ENCODE measurements at regions not wholly inside any gene's neighbourhood (a gene's known extent, or its start where the extent isn't known, plus 50 kb on each side); places are given as distances from the start of the nearest gene placed in this dataset.
"Not testable (repeated sequence)": the region's sequence is repeated elsewhere in the genome, so short reads cannot be mapped to it uniquely, and the experiment has no call there.

DNA sequence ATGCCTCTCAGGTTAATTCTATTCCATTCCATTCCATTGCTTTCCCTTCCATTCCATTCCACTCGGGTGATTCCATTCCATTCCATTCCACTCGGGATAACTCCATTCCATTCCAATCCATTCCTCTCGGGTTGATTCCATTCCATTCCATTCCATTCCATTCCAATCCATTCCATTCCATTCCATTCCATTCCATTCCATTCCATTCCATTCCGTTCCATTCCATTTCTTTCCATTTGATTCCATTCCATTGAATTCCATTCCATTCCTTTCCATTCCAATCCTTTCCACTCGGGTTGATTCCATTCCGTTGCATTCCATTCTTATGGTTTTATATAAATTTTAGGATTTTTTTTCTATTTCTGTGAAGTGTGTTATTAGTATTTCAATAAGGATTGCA is 170.2 kb downstream of the CWH43 start:
- H3K9me3 Mint-ChIP-seq (ENCODE audit: unreplicated experiment), result peaks cover 49% of the 10 kb centered on the region
- peaks cover 28% of the 10 kb centered on the region for H3K27me3 Mint-ChIP-seq (ENCODE audit: unreplicated experiment)
- not testable (repeated sequence) for DNase-seq (ENCODE audit: low spot score); H3K4me1 Mint-ChIP-seq (ENCODE audit: unreplicated experiment); H3K27ac Mint-ChIP-seq (ENCODE audit: unreplicated experiment)
- H3K4me3 Mint-ChIP-seq (ENCODE audit: unreplicated experiment), result peak overlapping the region; percentile 9
- peaks cover 36% of the 10 kb centered on the region for H3K36me3 Mint-ChIP-seq (ENCODE audit: low read depth, unreplicated experiment)

GRCh38 chr4:49157630-49158029 is 171.6 kb downstream of the CWH43 start:
- Mint-ChIP-seq H3K36me3 (ENCODE audit: low read depth, unreplicated experiment) (peaks cover 36% of the 10 kb centered on the region), H3K27me3 (ENCODE audit: unreplicated experiment) (peaks cover 28% of the 10 kb centered on the region), H3K9me3 (ENCODE audit: unreplicated experiment) (peaks cover 47% of the 10 kb centered on the region)
- not testable (repeated sequence) for H3K4me1 Mint-ChIP-seq (ENCODE audit: unreplicated experiment); H3K27ac Mint-ChIP-seq (ENCODE audit: unreplicated experiment); DNase-seq (ENCODE audit: low spot score); H3K4me3 Mint-ChIP-seq (ENCODE audit: unreplicated experiment)

DNA sequence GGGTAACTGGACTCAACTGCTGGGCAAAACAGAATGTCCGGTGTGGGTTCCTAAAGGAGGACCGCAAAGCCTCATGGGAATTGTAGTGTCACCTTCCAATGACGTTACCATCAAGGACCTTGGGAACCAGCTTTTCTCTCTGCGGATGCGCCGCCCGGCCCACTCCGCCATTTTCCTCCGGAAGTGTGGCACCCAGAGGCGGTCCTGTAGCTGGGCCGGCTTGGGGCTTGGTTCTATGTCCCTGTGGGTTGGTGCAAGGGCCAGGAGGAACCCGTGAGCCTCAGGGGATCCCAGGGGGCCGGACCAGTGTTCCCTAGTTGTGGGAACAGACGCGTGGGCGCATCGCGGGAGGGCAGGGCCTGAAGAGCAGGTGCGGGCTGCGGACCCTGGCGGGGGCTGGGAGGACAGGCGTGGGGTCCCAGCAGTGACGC is 175.1 kb downstream of the CWH43 start:
- not testable (repeated sequence) for H3K36me3 Mint-ChIP-seq (ENCODE audit: low read depth, unreplicated experiment); H3K4me1 Mint-ChIP-seq (ENCODE audit: unreplicated experiment); H3K4me3 Mint-ChIP-seq (ENCODE audit: unreplicated experiment); H3K27ac Mint-ChIP-seq (ENCODE audit: unreplicated experiment); H3K27me3 Mint-ChIP-seq (ENCODE audit: unreplicated experiment); DNase-seq (ENCODE audit: low spot score)
- H3K9me3 Mint-ChIP-seq (ENCODE audit: unreplicated experiment), result peaks cover 12% of the 10 kb centered on the region

GRCh38 chr4:49164916-49165315 is 178.8 kb downstream of the CWH43 start:
- not testable (repeated sequence) for DNase-seq (ENCODE audit: low spot score); H3K4me3 Mint-ChIP-seq (ENCODE audit: unreplicated experiment); H3K27me3 Mint-ChIP-seq (ENCODE audit: unreplicated experiment); H3K4me1 Mint-ChIP-seq (ENCODE audit: unreplicated experiment); H3K9me3 Mint-ChIP-seq (ENCODE audit: unreplicated experiment); H3K36me3 Mint-ChIP-seq (ENCODE audit: low read depth, unreplicated experiment); H3K27ac Mint-ChIP-seq (ENCODE audit: unreplicated experiment)

DNA sequence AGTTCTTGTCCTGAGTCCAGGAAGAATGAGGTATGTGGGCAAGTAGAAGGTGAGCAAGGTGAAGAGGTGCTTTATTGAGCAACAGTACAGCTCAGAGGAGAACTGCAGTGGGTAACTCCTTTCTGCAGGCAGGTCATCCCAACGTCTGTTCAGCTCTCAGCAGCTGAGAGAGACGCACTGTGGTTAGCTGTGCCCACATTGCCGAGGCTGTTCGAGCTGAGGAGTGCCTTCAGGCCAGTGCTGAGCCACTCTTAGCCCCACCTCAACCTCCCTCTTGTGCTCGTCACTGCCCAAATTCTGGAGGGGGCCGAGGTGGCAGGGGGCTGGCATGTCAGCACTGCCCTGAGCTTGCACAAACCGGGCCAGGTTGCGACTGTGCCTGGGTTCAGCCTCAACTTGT is 191.8 kb downstream of the CWH43 start:
- H3K9me3 Mint-ChIP-seq (ENCODE audit: unreplicated experiment); DNase-seq (ENCODE audit: low spot score); H3K27me3 Mint-ChIP-seq (ENCODE audit: unreplicated experiment); H3K4me1 Mint-ChIP-seq (ENCODE audit: unreplicated experiment); H3K36me3 Mint-ChIP-seq (ENCODE audit: low read depth, unreplicated experiment); H3K4me3 Mint-ChIP-seq (ENCODE audit: unreplicated experiment); H3K27ac Mint-ChIP-seq (ENCODE audit: unreplicated experiment): not testable (repeated sequence)

DNA sequence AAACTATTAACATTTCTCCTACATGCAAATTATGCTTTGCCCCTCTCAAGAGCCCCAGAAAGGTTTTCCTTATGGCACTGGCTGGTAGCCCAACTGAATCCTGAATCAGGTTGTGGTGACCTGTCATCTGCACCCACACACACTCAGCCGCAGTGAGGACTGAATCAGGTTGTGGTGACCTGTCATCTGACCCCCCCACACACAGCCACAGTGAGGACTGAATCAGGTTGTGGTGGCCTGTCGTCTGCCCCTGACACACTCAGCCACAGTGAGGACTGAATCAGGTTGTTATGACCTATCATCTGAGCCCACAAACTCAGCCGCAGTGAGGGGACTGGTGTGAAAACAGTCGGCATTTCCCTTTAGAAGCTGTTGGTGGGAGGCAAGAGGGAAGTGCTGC is 195.0 kb downstream of the CWH43 start:
- not testable (repeated sequence) for H3K36me3 Mint-ChIP-seq (ENCODE audit: low read depth, unreplicated experiment); DNase-seq (ENCODE audit: low spot score); H3K4me3 Mint-ChIP-seq (ENCODE audit: unreplicated experiment); H3K4me1 Mint-ChIP-seq (ENCODE audit: unreplicated experiment); H3K9me3 Mint-ChIP-seq (ENCODE audit: unreplicated experiment); H3K27ac Mint-ChIP-seq (ENCODE audit: unreplicated experiment); H3K27me3 Mint-ChIP-seq (ENCODE audit: unreplicated experiment)

- H3K27me3 Mint-ChIP-seq (ENCODE audit: unreplicated experiment), result peaks cover 18% of the 10 kb centered on the region
- H3K36me3 Mint-ChIP-seq (ENCODE audit: low read depth, unreplicated experiment), result peaks cover 14% of the 10 kb centered on the region
- peak overlapping the region; percentile 52 for H3K27ac Mint-ChIP-seq (ENCODE audit: unreplicated experiment)
- not testable (repeated sequence) for DNase-seq (ENCODE audit: low spot score); H3K4me1 Mint-ChIP-seq (ENCODE audit: unreplicated experiment)
- H3K4me3 Mint-ChIP-seq (ENCODE audit: unreplicated experiment), result peak overlapping the region; percentile 4
- peaks cover 41% of the 10 kb centered on the region for H3K9me3 Mint-ChIP-seq (ENCODE audit: unreplicated experiment)
Measured at GRCh38 chr4:49211396-49212194, 225.5 kb downstream of the CWH43 start.

DNA sequence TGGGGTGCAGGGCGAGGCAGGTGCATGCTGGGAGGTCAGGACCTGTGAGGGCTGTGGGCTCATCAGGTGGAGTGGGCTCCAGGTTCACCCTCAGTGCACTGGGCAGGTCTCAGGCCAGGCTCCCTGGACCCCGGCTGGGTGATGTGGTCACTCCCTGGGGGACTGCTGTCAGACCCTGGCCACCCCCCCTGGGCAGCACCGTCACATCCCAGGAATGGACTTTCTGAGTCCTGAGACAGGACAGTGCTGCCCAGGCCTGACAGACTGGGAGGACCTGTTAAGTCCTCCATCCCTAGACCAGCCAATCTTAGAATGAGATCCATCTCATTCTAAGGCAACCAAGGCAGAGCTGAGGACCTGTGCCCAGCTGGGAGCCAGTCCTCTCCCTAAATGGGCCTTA is 227.2 kb downstream of the CWH43 start:
- DNase-seq (ENCODE audit: low spot score); H3K4me1 Mint-ChIP-seq (ENCODE audit: unreplicated experiment); H3K27ac Mint-ChIP-seq (ENCODE audit: unreplicated experiment); H3K4me3 Mint-ChIP-seq (ENCODE audit: unreplicated experiment): not testable (repeated sequence)
- Mint-ChIP-seq H3K9me3 (ENCODE audit: unreplicated experiment) (peaks cover 57% of the 10 kb centered on the region), H3K36me3 (ENCODE audit: low read depth, unreplicated experiment) (peaks cover 24% of the 10 kb centered on the region), H3K27me3 (ENCODE audit: unreplicated experiment) (peaks cover 18% of the 10 kb centered on the region)

GRCh38 chr4:49213750-49214149 is 227.7 kb downstream of the CWH43 start:
- Mint-ChIP-seq H3K36me3 (ENCODE audit: low read depth, unreplicated experiment) (peaks cover 24% of the 10 kb centered on the region), H3K27me3 (ENCODE audit: unreplicated experiment) (peaks cover 18% of the 10 kb centered on the region), H3K9me3 (ENCODE audit: unreplicated experiment) (peaks cover 57% of the 10 kb centered on the region), H3K4me3 (ENCODE audit: unreplicated experiment) (peak overlapping the region; percentile 72), H3K27ac (ENCODE audit: unreplicated experiment) (peak overlapping the region; percentile 54)
- H3K4me1 Mint-ChIP-seq (ENCODE audit: unreplicated experiment); DNase-seq (ENCODE audit: low spot score): not testable (repeated sequence)

DNA sequence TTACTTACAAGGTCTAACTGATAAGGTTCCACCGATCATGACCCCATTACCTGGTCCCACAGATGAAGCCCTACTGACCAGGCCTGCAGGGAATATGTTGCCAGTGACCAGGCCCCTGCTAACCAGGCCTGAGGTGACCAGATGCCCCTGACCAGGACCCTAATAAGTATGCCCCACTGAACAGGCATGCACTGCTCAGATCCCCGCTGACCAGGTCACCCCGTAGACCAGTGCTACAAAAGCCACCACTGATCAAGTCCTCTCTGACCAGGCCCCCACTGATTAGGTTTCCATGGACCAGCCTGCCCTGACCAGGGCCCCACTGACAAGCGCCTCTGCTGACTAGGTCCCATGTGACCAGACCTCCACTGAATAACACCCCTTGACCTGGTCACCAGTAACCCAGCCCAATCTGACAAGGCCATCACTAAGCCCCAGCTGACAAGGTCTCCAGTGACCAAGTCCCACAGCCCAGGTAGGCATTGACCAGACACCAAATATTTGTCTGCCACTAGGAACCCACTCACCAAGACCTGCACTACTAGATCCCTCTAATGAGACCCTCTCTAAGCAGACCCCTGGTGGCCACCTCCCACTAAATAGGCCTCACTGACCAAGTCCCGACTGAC is 228.5 kb downstream of the CWH43 start:
- DNase-seq (ENCODE audit: low spot score); H3K4me1 Mint-ChIP-seq (ENCODE audit: unreplicated experiment): not testable (repeated sequence)
- Mint-ChIP-seq H3K9me3 (ENCODE audit: unreplicated experiment) (peaks cover 66% of the 10 kb centered on the region), H3K4me3 (ENCODE audit: unreplicated experiment) (peak overlapping the region; percentile 72), H3K36me3 (ENCODE audit: low read depth, unreplicated experiment) (peaks cover 29% of the 10 kb centered on the region), H3K27ac (ENCODE audit: unreplicated experiment) (peak overlapping the region; percentile 54), H3K27me3 (ENCODE audit: unreplicated experiment) (peaks cover 23% of the 10 kb centered on the region)

DNA sequence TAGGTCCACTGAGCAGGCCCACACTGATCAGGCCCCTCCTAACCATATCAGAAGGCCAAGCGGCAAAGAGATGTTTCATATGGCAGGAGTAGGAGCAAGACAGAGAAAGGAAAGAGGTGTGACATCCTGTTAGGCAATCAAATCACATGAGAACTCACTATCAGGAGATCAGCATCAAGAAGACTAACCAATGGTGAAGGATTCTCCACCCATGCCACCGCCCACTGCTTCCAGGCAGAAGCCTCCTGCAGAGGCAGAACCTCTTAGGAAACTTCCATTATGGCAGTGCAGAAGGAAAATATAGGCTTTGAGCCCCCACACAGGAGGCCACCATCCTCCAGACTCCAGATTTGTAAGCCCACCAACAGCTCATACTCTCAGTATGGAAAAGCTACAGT is 229.0 kb downstream of the CWH43 start:
- H3K4me3 Mint-ChIP-seq (ENCODE audit: unreplicated experiment); H3K27ac Mint-ChIP-seq (ENCODE audit: unreplicated experiment); H3K4me1 Mint-ChIP-seq (ENCODE audit: unreplicated experiment); DNase-seq (ENCODE audit: low spot score): not testable (repeated sequence)
- Mint-ChIP-seq H3K27me3 (ENCODE audit: unreplicated experiment) (peaks cover 23% of the 10 kb centered on the region), H3K9me3 (ENCODE audit: unreplicated experiment) (peaks cover 68% of the 10 kb centered on the region), H3K36me3 (ENCODE audit: low read depth, unreplicated experiment) (peaks cover 29% of the 10 kb centered on the region)

- peaks cover 38% of the 10 kb centered on the region for H3K36me3 Mint-ChIP-seq (ENCODE audit: low read depth, unreplicated experiment)
- not testable (repeated sequence) for H3K27ac Mint-ChIP-seq (ENCODE audit: unreplicated experiment); H3K4me1 Mint-ChIP-seq (ENCODE audit: unreplicated experiment); DNase-seq (ENCODE audit: low spot score); H3K4me3 Mint-ChIP-seq (ENCODE audit: unreplicated experiment)
- H3K27me3 Mint-ChIP-seq (ENCODE audit: unreplicated experiment), result peaks cover 27% of the 10 kb centered on the region
- H3K9me3 Mint-ChIP-seq (ENCODE audit: unreplicated experiment), result peaks cover 79% of the 10 kb centered on the region
Measured at GRCh38 chr4:49216606-49217005, 230.5 kb downstream of the CWH43 start.

Measured in endothelial cell (in vitro differentiated cells).